CD4-positive, CD25-positive, alpha-beta regulatory T cell (primary cell): ENCODE measurements at regions not wholly inside any gene's neighbourhood (a gene's known extent, or its start where the extent isn't known, plus 50 kb on each side); places are given as distances from the start of the nearest gene placed in this dataset.
A peak's percentile ranks its signal among the peaks of the same experiment; 100 is the strongest.

Source experiments
- ATAC-seq, 2 donors: fragments of 150-1000 bp; cut with Tn5 transposase; one replicate each; pipeline ENCODE4 v1.10.0; 2021; ENCODE audit warnings: low read depth in 2 of 2, moderate number of reproducible peaks in 2 of 2, moderate library complexity in 1 of 2
- DNase-seq, 3 donors: peaks; one replicate each; pipeline versions ENCODE4 v3.0.0 to v3.0.0-alpha.2; 2012 to 2022; ENCODE audit warnings: mixed read lengths in 1 of 3
- H3K27ac ChIP-seq: one replicate; pipeline ENCODE4 v1.7.0; 2013; ENCODE audit warnings: mild to moderate bottlenecking, low read length; ENCODE audit not compliant: insufficient read depth, poor library complexity, severe bottlenecking
- H3K27me3 ChIP-seq: one replicate; pipeline ENCODE4 v1.7.0; 2013; ENCODE audit warnings: low read length; ENCODE audit not compliant: control insufficient read depth, insufficient read depth
- H3K36me3 ChIP-seq: one replicate; pipeline ENCODE4 v1.7.0; 2013; ENCODE audit warnings: mild to moderate bottlenecking, low read length, moderate library complexity; ENCODE audit not compliant: control insufficient read depth, insufficient read depth
- H3K4me1 ChIP-seq: 2 replicates; pipeline ENCODE4 v1.7.0; 2013; ENCODE audit warnings: mild to moderate bottlenecking, low read length; ENCODE audit not compliant: insufficient read depth, control insufficient read depth, poor library complexity, severe bottlenecking
- H3K4me3 ChIP-seq: one replicate; pipeline ENCODE4 v1.7.0; 2013; ENCODE audit warnings: low read depth, mild to moderate bottlenecking, low read length, moderate library complexity
- H3K9me3 ChIP-seq, 2 experiments: 1 replicate in 1 of 2; 2 replicates in 1 of 2; pipeline ENCODE4 v1.7.0; 2013; ENCODE audit warnings: low read length in 2 of 2, mild to moderate bottlenecking in 1 of 2, moderate library complexity in 1 of 2; ENCODE audit not compliant: control insufficient read depth in 2 of 2
- H3K27ac Mint-ChIP-seq, 3 donors: one replicate each; pipeline ENCODE4 v1.8.0; 2020 to 2022; ENCODE audit warnings: mild to moderate bottlenecking in 3 of 3, mixed read lengths in 3 of 3, moderate library complexity in 2 of 3
- H3K27me3 Mint-ChIP-seq: one replicate; pipeline ENCODE4 v1.8.0; 2022; ENCODE audit warnings: mild to moderate bottlenecking, mixed read lengths
- H3K36me3 Mint-ChIP-seq: one replicate; pipeline ENCODE4 v1.8.0; 2020; ENCODE audit warnings: mixed read lengths
- H3K4me1 Mint-ChIP-seq, 4 donors: one replicate each; pipeline ENCODE4 v1.8.0; 2020 to 2022; ENCODE audit warnings: mixed read lengths in 4 of 4, mild to moderate bottlenecking in 1 of 4
- H3K4me3 Mint-ChIP-seq, 4 donors: one replicate each; pipeline ENCODE4 v1.8.0; 2020 to 2022; ENCODE audit warnings: mild to moderate bottlenecking in 4 of 4, mixed read lengths in 4 of 4, moderate library complexity in 3 of 4
- H3K9me3 Mint-ChIP-seq, 7 donors: one replicate each; pipeline ENCODE4 v1.8.0; 2020 to 2022; ENCODE audit warnings: mixed read lengths in 7 of 7, mild to moderate bottlenecking in 3 of 7, moderate library complexity in 2 of 7

- Histone ChIP-seq H3K27me3 (peaks cover 19% of the 10 kb centered on the region), H3K36me3 (no peaks in the 10 kb centered on the region), H3K27ac (no peak overlapping the region), H3K4me3 (peak overlapping the region; percentile 48), H3K9me3 (no peaks in the 10 kb centered on the region), H3K4me1 (no peaks in the 10 kb centered on the region)
- DNase-seq (peak in 1 of 3 donors; percentile 12), ATAC-seq (peak in 1 of 2 donors; percentile 34)
- peaks cover 30% of the 10 kb centered on the region for H3K27me3 Mint-ChIP-seq
- H3K4me3 Mint-ChIP-seq = peak overlapping the region in 3 of 4 donors; percentile 51 to 80 (median 76)
- no peaks in the 10 kb centered on the region for H3K36me3 Mint-ChIP-seq
- H3K4me1 Mint-ChIP-seq = peaks cover 0 to 16% (median 3%) of the 10 kb centered on the region in 4 donors
- H3K27ac Mint-ChIP-seq = peak overlapping the region in 1 of 3 donors; percentile 58
- H3K9me3 Mint-ChIP-seq = no peaks in the 10 kb centered on the region
These were observed 674.3 kb downstream of the TMEM121 start for GRCh38 chr14:106200541-106201315.

DNA sequence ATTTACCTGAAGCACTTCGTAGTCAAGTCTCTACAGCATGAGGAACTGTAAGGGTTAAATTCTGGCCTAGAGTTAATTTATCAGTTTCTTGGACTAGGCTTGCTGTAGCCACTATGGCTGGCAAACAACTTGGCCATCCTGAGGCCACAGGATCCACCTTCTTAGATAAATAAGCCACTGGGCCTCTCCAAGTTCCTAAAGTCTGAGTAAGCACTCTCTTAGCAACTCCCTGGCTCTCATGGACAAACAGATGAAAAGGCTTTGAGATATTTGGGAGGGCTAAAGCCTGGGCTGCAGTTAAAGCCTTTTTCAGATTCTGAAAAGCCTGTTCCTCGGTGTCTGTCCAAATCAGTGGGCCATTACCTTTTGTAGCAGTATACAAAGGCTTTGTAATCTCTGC is 675.0 kb downstream of the TMEM121 start:
- peak overlapping the region in 1 of 4 donors; percentile 76 for H3K4me3 Mint-ChIP-seq
- no peaks in the 10 kb centered on the region for H3K9me3 Mint-ChIP-seq
- ATAC-seq (no peak), DNase-seq (no peak)
- peak overlapping the region in 1 of 3 donors; percentile 58 for H3K27ac Mint-ChIP-seq
- peaks cover 26% of the 10 kb centered on the region for H3K27me3 Mint-ChIP-seq
- no peak overlapping the region for H3K27ac ChIP-seq
- no peaks in the 10 kb centered on the region for H3K36me3 ChIP-seq
- no peaks in the 10 kb centered on the region for H3K36me3 Mint-ChIP-seq
- peaks cover 0 to 14% (median 3%) of the 10 kb centered on the region in 4 donors for H3K4me1 Mint-ChIP-seq
- no peaks in the 10 kb centered on the region for H3K9me3 ChIP-seq
- H3K4me3 ChIP-seq = no peak overlapping the region
- H3K27me3 ChIP-seq = peaks cover 19% of the 10 kb centered on the region
- H3K4me1 ChIP-seq = no peaks in the 10 kb centered on the region

DNA sequence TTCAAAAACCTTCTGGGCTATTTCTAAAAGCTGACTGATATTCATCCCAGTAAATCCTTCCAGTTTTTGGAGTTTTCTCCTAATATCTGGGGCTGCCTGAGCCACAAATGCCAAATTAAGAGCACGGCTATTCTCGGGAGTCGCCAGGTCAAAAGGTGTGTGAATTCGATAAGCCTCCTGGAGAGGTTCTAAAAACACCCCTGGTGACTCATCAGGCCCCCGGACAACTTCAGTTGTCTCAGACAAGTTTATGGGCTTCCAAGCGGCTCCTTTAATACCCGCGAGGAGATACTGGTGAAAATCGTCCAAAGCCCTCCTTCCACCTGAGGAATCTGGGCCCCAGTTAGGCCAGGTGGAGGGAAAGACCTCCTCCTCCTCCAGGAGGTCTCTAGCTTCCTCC is 677.1 kb downstream of the TMEM121 start:
- no peak overlapping the region for H3K4me3 Mint-ChIP-seq
- no peak overlapping the region for H3K27ac Mint-ChIP-seq
- H3K36me3 ChIP-seq = no peaks in the 10 kb centered on the region
- DNase-seq (no peak), ATAC-seq (no peak)
- no peaks in the 10 kb centered on the region for H3K9me3 Mint-ChIP-seq
- peaks cover 0 to 10% (median 3%) of the 10 kb centered on the region in 4 donors for H3K4me1 Mint-ChIP-seq
- H3K27ac ChIP-seq = no peak overlapping the region
- no peak overlapping the region for H3K4me3 ChIP-seq
- no peaks in the 10 kb centered on the region for H3K36me3 Mint-ChIP-seq
- H3K27me3 ChIP-seq = peaks cover 20% of the 10 kb centered on the region
- peaks cover 33% of the 10 kb centered on the region for H3K27me3 Mint-ChIP-seq
- no peaks in the 10 kb centered on the region for H3K9me3 ChIP-seq
- no peaks in the 10 kb centered on the region for H3K4me1 ChIP-seq

DNA sequence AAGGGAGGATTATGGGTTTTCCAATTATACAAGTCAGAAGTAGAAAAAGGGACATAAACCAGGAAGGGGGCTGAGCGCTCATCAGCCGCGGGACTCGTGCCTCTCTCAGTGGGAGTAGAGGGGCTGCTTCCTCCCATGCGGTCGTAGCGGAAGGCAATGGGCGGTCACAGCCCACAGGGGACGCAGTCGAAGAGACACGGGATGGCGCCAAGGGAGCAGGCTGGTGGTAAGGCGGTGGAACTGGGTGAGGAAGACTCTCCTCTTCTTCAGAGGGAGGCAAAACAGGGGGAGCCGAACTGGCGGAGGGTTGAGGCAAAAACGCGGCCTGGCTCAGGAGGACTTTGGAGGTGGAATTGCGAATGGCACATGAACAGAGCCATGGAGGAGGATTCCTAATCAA is 677.7 kb downstream of the TMEM121 start:
- Histone ChIP-seq H3K4me3 (no peak overlapping the region), H3K27ac (no peak overlapping the region), H3K27me3 (peaks cover 15% of the 10 kb centered on the region), H3K36me3 (no peaks in the 10 kb centered on the region), H3K4me1 (no peaks in the 10 kb centered on the region), H3K9me3 (no peaks in the 10 kb centered on the region)
- DNase-seq (no peak), ATAC-seq (no peak)
- Mint-ChIP-seq H3K27me3 (peaks cover 33% of the 10 kb centered on the region), H3K4me3 (no peak overlapping the region), H3K27ac (no peak overlapping the region), H3K4me1 (peaks cover 0 to 12% (median 3%) of the 10 kb centered on the region in 4 donors), H3K9me3 (no peaks in the 10 kb centered on the region), H3K36me3 (no peaks in the 10 kb centered on the region)

DNA sequence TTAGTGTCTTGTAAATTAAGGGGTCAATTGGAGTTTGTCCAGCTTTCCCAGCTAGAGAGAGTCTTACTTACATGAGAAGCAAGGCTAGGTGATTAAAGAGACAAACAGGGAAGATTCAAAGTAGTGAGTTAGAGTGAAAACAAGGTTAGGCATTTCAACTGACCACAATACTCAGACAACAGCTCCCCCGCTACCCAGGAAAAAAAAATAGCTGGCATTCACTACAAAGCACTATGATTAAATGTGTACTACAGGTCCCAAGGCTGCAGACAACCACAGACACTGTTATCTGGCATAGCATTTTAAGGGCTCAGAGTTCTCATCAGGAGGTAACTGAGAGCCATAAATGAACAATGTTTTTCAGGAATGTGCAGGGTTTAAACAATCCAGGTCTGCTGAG is 680.9 kb downstream of the TMEM121 start:
- Mint-ChIP-seq H3K4me1 (peaks cover 0 to 19% (median 8%) of the 10 kb centered on the region in 4 donors), H3K27me3 (peaks cover 31% of the 10 kb centered on the region), H3K4me3 (no peak overlapping the region)

GRCh38 chr14:106208794-106209193 is 682.4 kb downstream of the TMEM121 start:
- peak overlapping the region in 2 of 3 donors; percentile 1 to 5 for H3K27ac Mint-ChIP-seq
- no peak overlapping the region for H3K4me3 ChIP-seq
- peaks cover 28% of the 10 kb centered on the region for H3K27me3 Mint-ChIP-seq
- H3K9me3 ChIP-seq = no peaks in the 10 kb centered on the region
- peaks cover 5% of the 10 kb centered on the region for H3K27me3 ChIP-seq
- H3K36me3 ChIP-seq = no peaks in the 10 kb centered on the region
- H3K4me3 Mint-ChIP-seq = no peak overlapping the region
- ATAC-seq (no peak), DNase-seq (no peak)
- H3K27ac ChIP-seq = no peak overlapping the region
- peaks cover 0 to 19% (median 8%) of the 10 kb centered on the region in 4 donors for H3K4me1 Mint-ChIP-seq
- no peaks in the 10 kb centered on the region for H3K36me3 Mint-ChIP-seq
- no peaks in the 10 kb centered on the region for H3K9me3 Mint-ChIP-seq
- H3K4me1 ChIP-seq = no peaks in the 10 kb centered on the region

More for the DNA sequence above, 680.9 kb downstream of the TMEM121 start:
- DNase-seq (no peak), ATAC-seq (no peak)
- peaks cover 5% of the 10 kb centered on the region for H3K27me3 ChIP-seq
- H3K27ac Mint-ChIP-seq = no peak overlapping the region
- no peak overlapping the region for H3K27ac ChIP-seq
- no peaks in the 10 kb centered on the region for H3K9me3 ChIP-seq
- no peaks in the 10 kb centered on the region for H3K9me3 Mint-ChIP-seq
- H3K36me3 Mint-ChIP-seq = no peaks in the 10 kb centered on the region
- no peaks in the 10 kb centered on the region for H3K36me3 ChIP-seq
- H3K4me3 ChIP-seq = no peak overlapping the region
- H3K4me1 ChIP-seq = no peaks in the 10 kb centered on the region

DNA sequence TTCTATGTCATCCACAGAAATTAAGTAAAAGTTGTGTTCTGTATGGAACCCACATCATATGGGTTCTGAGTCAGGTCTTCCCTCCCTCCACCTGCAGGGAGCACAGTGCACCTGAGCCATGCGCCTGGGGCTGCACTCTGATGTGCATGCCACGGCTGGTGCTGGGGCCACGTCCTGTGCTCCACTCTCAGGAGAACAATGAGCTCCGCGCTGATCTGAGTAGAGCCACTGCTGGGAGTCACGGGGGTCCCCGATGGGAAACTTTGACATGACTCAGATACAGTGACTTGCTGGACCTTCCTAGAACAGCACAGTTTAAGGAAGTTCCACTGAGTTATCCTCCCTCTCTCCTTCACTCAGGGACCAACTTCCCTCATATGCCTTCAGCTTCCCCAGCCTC is 683.4 kb downstream of the TMEM121 start:
- peak overlapping the region in 2 of 4 donors; percentile 12 to 49 for H3K4me3 Mint-ChIP-seq
- H3K36me3 Mint-ChIP-seq = no peaks in the 10 kb centered on the region
- H3K4me3 ChIP-seq = no peak overlapping the region
- H3K27me3 ChIP-seq = peaks cover 8% of the 10 kb centered on the region
- H3K27ac ChIP-seq = no peak overlapping the region
- H3K27me3 Mint-ChIP-seq = peaks cover 38% of the 10 kb centered on the region
- H3K36me3 ChIP-seq = no peaks in the 10 kb centered on the region
- peaks cover 0 to under 1% of the 10 kb centered on the region in 2 experiments for H3K9me3 ChIP-seq
- peak overlapping the region in 2 of 3 donors; percentile 26 to 28 for H3K27ac Mint-ChIP-seq
- H3K4me1 ChIP-seq = no peaks in the 10 kb centered on the region
- DNase-seq (peak in 2 of 3 donors; percentile 30 to 40), ATAC-seq (peak; percentile 78 to 89)
- no peaks in the 10 kb centered on the region for H3K9me3 Mint-ChIP-seq
- peaks cover 0 to 19% (median 8%) of the 10 kb centered on the region in 4 donors for H3K4me1 Mint-ChIP-seq

DNA sequence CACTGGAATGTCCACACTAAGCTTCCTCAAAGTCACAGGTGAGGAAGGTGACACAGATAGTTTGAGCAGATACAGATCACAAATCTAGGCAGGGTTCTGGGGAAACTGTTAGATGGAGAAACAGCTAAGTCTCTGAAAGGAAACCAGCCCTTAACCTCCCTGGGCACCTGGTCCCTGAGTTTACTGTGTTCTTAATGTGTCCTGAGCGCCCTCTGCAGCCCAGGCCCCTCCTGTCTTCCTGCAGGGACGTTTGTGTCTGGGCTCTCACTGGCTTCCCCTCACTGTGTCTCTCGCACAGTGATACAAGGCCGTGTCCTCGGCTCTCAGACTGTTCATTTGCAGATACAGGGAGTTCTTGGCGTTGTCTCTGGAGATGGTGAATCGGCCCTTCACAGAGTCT is 684.3 kb downstream of the TMEM121 start:
- DNase-seq (peak in 2 of 3 donors; percentile 16 to 63), ATAC-seq (peak; percentile 45 to 65)
- peaks cover 8% of the 10 kb centered on the region for H3K27me3 ChIP-seq
- peaks cover 0 to 2% (median 0%) of the 10 kb centered on the region in 7 donors for H3K9me3 Mint-ChIP-seq
- H3K4me1 Mint-ChIP-seq = peaks cover 0 to 19% (median 8%) of the 10 kb centered on the region in 4 donors
- H3K9me3 ChIP-seq = peaks cover 0 to 2% of the 10 kb centered on the region in 2 experiments
- no peaks in the 10 kb centered on the region for H3K36me3 ChIP-seq
- peaks cover 42% of the 10 kb centered on the region for H3K27me3 Mint-ChIP-seq
- no peak overlapping the region for H3K27ac ChIP-seq
- no peak overlapping the region for H3K27ac Mint-ChIP-seq
- H3K36me3 Mint-ChIP-seq = no peaks in the 10 kb centered on the region
- H3K4me3 Mint-ChIP-seq = no peak overlapping the region
- no peak overlapping the region for H3K4me3 ChIP-seq
- H3K4me1 ChIP-seq = no peaks in the 10 kb centered on the region
